ENCODE measurements at regions not wholly inside any gene's neighbourhood (a gene's known extent, or its start where the extent isn't known, plus 50 kb on each side); places are given as distances from the start of the nearest gene placed in this dataset.

- ATAC-seq (no peak), DNase-seq (ENCODE audit: low spot score) (no peak), FAIRE-seq (no peak)
- intact Hi-C loops (cut with micrococcal nuclease; ENCODE audit: unreplicated experiment) (no loop called here), in situ Hi-C loops (cut with HindIII; ENCODE audit: extremely low pct_ligation_motif_present, low pct_unique_long_range_greater_than_20kb) (no loop called here)
- Histone ChIP-seq H4K20me1 (ENCODE audit: insufficient read depth, low read length) (no peaks in the 10 kb centered on the region), H3K9me3 (ENCODE audit: low read length) (no peaks in the 10 kb centered on the region), H3K27me3 (ENCODE audit: control insufficient read depth in 1 of 2, insufficient read depth in 2 of 2, low read length in 2 of 2) (peaks cover 0 to 48% of the 10 kb centered on the region in 2 experiments; a peak in 4 of 5 replicates), H3K4me3 (replicated peaks in 1 of 3; ENCODE audit: insufficient read depth in 1 of 3, low read depth in 2 of 3, low read length in 3 of 3) (no peak overlapping the region), H3K79me2 (ENCODE audit: insufficient read depth, low read length) (no peaks in the 10 kb centered on the region), H3K27ac (ENCODE audit: extremely low read length, insufficient read depth, low read length) (no peak overlapping the region), H2AFZ (ENCODE audit: low read length) (no peak overlapping the region), H3K9ac (ENCODE audit: insufficient read depth, low read depth, low read length) (no peak overlapping the region), H3K36me3 (replicated peaks in 1 of 2; ENCODE audit: control insufficient read depth in 1 of 2, insufficient read depth in 2 of 2, low read length in 2 of 2) (no peaks in the 10 kb centered on the region), H3K4me1 (ENCODE audit: insufficient read depth, low read length) (peaks cover 10% of the 10 kb centered on the region), H3K4me2 (ENCODE audit: low read depth, low read length) (no peak overlapping the region)
- POLR2A ChIA-PET, result no interaction called here
- no peak for TF ChIP-seq ZNF350 (CRISPR knock-in tag; IDR thresholded peaks at IDR 0.05; ENCODE audit: borderline replicate concordance, low read depth)
- CTCF ChIA-PET (ENCODE audit: low intra/inter-chr PET ratio, low total read pairs), result no interaction called here
- no TSS peak for BruUV-seq (replicated peaks)
These were observed 151.8 kb upstream of the CADM1 start for GRCh38 chr11:115656041-115656440.

DNA sequence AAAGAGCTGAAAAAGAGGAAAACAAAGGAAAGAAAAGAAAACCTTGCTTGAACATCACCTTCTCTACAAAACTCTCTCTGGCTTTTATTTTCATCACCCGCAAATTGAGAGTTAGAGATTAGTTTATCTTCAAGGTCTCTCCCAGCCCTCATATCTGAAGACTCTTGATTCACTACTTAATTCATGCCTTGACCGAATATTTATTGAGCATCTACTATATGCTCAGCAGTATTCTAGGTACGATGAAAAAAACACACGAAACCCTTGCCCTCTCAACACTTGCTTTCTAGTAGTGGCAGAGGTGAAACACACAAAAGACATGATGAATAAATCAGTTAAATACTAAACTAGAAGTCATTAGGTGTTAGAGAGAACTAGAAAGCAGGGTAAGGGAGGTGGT is 150.6 kb upstream of the CADM1 start:
- Histone ChIP-seq H3K9me3 (ENCODE audit: low read length) (no peaks in the 10 kb centered on the region), H3K27ac (ENCODE audit: extremely low read length, insufficient read depth, low read length) (no peak overlapping the region), H3K36me3 (replicated peaks in 1 of 2; ENCODE audit: control insufficient read depth in 1 of 2, insufficient read depth in 2 of 2, low read length in 2 of 2) (no peaks in the 10 kb centered on the region), H3K9ac (ENCODE audit: insufficient read depth, low read depth, low read length) (no peak overlapping the region), H3K79me2 (ENCODE audit: insufficient read depth, low read length) (no peaks in the 10 kb centered on the region), H3K4me1 (ENCODE audit: insufficient read depth, low read length) (peaks cover 10% of the 10 kb centered on the region), H2AFZ (ENCODE audit: low read length) (no peak overlapping the region), H3K27me3 (ENCODE audit: control insufficient read depth in 1 of 2, insufficient read depth in 2 of 2, low read length in 2 of 2) (peaks cover 0 to 41% of the 10 kb centered on the region in 2 experiments; a peak in 4 of 5 replicates), H3K4me2 (ENCODE audit: low read depth, low read length) (no peak overlapping the region), H4K20me1 (ENCODE audit: insufficient read depth, low read length) (no peaks in the 10 kb centered on the region), H3K4me3 (replicated peaks in 1 of 3; ENCODE audit: insufficient read depth in 1 of 3, low read depth in 2 of 3, low read length in 3 of 3) (no peak overlapping the region)
- ATAC-seq (no peak), FAIRE-seq (no peak), DNase-seq (ENCODE audit: low spot score) (no peak)
- POLR2A ChIA-PET, result no interaction called here
- intact Hi-C loops (cut with micrococcal nuclease; ENCODE audit: unreplicated experiment) (no loop called here), in situ Hi-C loops (cut with HindIII; ENCODE audit: extremely low pct_ligation_motif_present, low pct_unique_long_range_greater_than_20kb) (no loop called here)
- WGBS (ENCODE audit: low lambda C conversion rate), result 7% methylated on average over 4 of the region's 4 CpGs
- no TSS peak for BruUV-seq (replicated peaks)
- TF ChIP-seq, protein P1, sequence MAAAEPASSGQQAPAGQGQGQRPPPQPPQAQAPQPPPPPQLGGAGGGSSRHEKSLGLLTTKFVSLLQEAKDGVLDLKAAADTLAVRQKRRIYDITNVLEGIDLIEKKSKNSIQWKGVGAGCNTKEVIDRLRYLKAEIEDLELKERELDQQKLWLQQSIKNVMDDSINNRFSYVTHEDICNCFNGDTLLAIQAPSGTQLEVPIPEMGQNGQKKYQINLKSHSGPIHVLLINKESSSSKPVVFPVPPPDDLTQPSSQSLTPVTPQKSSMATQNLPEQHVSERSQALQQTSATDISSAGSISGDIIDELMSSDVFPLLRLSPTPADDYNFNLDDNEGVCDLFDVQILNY (CRISPR knock-in tag; conservative IDR thresholded peaks at IDR 0.05), result no peak
- TF ChIP-seq ZNF10 (CRISPR knock-in tag; IDR thresholded peaks at IDR 0.05; ENCODE audit: borderline replicate concordance, low read depth), result no peak
- TF ChIP-seq CSRNP2 (CRISPR knock-in tag; conservative IDR thresholded peaks at IDR 0.05; ENCODE audit: low read depth), result no peak
- CTCF ChIA-PET (ENCODE audit: low intra/inter-chr PET ratio, low total read pairs), result no interaction called here

Data from HepG2 (cell line).